ENCODE measurements at regions not wholly inside any gene's neighbourhood (a gene's known extent, or its start where the extent isn't known, plus 50 kb on each side); places are given as distances from the start of the nearest gene placed in this dataset.

DNA sequence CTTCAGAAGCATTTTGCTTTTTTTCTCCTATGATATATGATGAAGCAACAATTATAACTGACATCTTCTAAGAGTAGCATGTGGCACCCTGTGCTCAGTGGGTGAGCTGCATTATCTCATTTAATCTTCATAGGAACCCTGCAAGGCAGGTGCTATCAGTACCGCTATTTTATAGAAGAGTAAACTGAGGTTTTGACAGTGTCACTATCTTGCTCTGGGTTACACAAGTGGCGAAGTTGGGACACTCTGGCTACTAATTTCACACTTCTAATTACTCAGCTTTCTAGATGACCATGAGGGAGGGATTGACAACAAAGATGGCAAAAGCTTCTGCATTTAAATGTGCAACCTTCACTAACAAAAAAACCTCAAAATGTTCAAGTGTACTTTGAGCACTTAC, 76.9 kb upstream of the CAMK2D start:
- no peaks in the 10 kb centered on the region for H3K36me3 ChIP-seq
- TF ChIP-seq, protein P1, sequence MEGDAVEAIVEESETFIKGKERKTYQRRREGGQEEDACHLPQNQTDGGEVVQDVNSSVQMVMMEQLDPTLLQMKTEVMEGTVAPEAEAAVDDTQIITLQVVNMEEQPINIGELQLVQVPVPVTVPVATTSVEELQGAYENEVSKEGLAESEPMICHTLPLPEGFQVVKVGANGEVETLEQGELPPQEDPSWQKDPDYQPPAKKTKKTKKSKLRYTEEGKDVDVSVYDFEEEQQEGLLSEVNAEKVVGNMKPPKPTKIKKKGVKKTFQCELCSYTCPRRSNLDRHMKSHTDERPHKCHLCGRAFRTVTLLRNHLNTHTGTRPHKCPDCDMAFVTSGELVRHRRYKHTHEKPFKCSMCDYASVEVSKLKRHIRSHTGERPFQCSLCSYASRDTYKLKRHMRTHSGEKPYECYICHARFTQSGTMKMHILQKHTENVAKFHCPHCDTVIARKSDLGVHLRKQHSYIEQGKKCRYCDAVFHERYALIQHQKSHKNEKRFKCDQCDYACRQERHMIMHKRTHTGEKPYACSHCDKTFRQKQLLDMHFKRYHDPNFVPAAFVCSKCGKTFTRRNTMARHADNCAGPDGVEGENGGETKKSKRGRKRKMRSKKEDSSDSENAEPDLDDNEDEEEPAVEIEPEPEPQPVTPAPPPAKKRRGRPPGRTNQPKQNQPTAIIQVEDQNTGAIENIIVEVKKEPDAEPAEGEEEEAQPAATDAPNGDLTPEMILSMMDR (IDR thresholded peaks at IDR 0.05; ENCODE audit: low read depth, low read length) = no peak
- no peak for DNase-seq (ENCODE audit: low read depth in 1 of 2, low spot score in 1 of 2)
- H3K4me1 ChIP-seq (ENCODE audit: low read depth) = no peaks in the 10 kb centered on the region
- H3K9me3 ChIP-seq (ENCODE audit: low read depth) = no peaks in the 10 kb centered on the region
- no peak overlapping the region for H3K27ac ChIP-seq
- no peak overlapping the region for H3K4me3 ChIP-seq
- no peaks in the 10 kb centered on the region for H3K27me3 ChIP-seq

DNA sequence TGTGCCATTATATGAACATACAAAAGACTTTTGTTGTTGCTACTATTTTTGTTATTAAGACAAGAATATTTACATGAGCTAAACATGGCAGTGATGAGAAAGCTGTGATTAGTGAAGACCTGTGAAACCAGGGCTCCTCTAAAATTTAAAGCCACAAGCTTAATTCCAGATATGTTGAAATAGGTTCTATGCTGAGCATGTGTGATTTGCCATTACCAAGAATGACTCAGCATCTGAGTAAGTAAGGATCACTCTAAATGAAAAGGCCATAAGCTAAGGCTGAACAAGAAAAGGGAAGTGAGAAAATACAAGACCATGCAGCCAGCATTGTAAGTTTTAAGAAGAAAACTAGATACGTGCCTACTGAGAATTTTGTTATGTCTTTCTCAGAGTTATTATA, 75.9 kb upstream of the CAMK2D start:
- Histone ChIP-seq H3K4me1 (ENCODE audit: low read depth) (no peaks in the 10 kb centered on the region), H3K4me3 (no peak overlapping the region), H3K27ac (no peak overlapping the region), H3K9me3 (ENCODE audit: low read depth) (no peaks in the 10 kb centered on the region), H3K27me3 (no peaks in the 10 kb centered on the region), H3K36me3 (no peaks in the 10 kb centered on the region)
- DNase-seq (ENCODE audit: low read depth in 1 of 2, low spot score in 1 of 2) = peak in 1 of 2 donors; percentile 88
- TF ChIP-seq, protein P1 (IDR thresholded peaks at IDR 0.05; ENCODE audit: low read depth, low read length) = no peak

DNA sequence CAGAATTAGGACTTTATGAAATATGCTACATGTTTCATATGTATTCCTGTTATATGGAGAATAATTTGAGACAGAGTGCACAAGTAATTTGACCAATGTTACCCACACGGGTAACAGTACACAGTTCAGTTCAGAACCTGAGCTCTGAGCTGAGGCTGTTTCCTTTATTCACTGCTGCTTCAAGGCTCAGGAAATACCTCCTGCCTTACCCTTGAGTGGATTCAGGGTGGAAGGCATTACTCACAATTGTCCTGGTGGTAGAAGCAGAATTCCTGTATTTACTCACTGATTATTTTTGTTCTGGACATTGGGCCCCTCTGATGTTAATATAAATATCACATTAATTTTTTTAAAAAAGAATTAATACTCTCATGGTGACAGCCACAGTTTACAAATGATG, 73.5 kb upstream of the CAMK2D start:
- no peaks in the 10 kb centered on the region for H3K4me1 ChIP-seq (ENCODE audit: low read depth)
- TF ChIP-seq, protein P1 (IDR thresholded peaks at IDR 0.05; ENCODE audit: low read depth, low read length) = no peak
- H3K4me3 ChIP-seq = no peak overlapping the region
- H3K27me3 ChIP-seq = no peaks in the 10 kb centered on the region
- no peak overlapping the region for H3K27ac ChIP-seq
- no peaks in the 10 kb centered on the region for H3K9me3 ChIP-seq (ENCODE audit: low read depth)
- peak in 1 of 2 donors; percentile 47 for DNase-seq (ENCODE audit: low read depth in 1 of 2, low spot score in 1 of 2)
- no peaks in the 10 kb centered on the region for H3K36me3 ChIP-seq

DNA sequence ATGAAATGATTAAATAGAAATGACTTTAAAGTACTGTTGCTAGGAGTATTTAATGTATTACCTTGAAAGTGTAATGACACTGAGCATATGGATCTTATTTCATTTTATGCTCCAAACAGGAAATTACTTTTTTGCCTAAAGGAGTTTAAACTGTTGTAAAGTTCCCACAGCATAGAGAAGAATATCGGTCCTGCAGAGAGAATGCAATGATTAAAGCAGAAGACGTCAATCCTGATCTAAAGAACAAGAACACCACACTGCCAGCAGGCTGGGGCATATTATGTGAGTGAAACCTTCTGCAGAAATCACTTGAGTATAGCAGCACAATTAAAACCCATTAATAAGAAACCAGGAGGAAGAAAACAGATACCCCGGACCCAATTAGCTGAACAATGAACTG, 72.8 kb upstream of the CAMK2D start:
- no peak for DNase-seq (ENCODE audit: low read depth in 1 of 2, low spot score in 1 of 2)
- Histone ChIP-seq H3K4me3 (no peak overlapping the region), H3K27ac (no peak overlapping the region), H3K4me1 (ENCODE audit: low read depth) (no peaks in the 10 kb centered on the region), H3K9me3 (ENCODE audit: low read depth) (no peaks in the 10 kb centered on the region), H3K36me3 (no peaks in the 10 kb centered on the region), H3K27me3 (no peaks in the 10 kb centered on the region)
- TF ChIP-seq, protein P1 (IDR thresholded peaks at IDR 0.05; ENCODE audit: low read depth, low read length) = no peak

DNA sequence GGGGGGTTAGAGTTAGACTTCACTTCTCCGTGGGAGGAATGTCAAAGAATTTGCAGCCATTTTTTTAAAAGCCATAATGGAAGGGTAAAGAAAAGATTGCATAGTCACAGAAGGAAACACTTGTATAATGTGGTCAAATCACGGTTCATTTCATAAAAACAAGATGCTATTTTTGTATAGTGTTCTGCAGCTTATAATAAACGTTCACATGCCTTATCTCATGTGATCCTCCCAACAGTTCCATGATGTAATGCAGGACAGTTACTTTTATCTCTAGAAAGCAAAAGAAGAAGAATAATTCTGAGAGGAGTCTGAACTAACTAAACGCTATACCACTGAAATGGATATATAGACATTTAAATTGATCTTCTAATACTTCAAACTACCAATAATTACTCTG, 71.3 kb upstream of the CAMK2D start:
- TF ChIP-seq, protein P1 (IDR thresholded peaks at IDR 0.05; ENCODE audit: low read depth, low read length) = no peak

DNA sequence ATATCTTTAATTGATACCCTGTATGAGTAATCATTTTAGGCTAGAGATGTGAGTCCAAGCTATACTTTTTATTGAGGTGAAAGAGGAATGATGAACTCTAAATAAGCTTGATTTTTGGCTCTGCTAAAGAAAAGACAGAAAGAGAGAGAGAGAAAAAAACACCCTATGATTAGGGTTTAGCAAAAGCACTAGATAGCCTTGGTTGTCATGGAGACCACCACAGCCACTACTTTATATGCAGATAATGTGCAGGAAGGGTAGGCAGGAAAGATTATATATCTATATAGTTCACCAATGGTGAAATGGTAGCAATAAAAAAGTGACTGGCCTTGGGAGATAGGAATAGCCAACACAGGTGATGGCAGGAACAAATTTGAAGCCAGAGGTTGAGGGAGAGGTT, 69.9 kb upstream of the CAMK2D start:
- DNase-seq (ENCODE audit: low read depth in 1 of 2, low spot score in 1 of 2) = no peak
- Histone ChIP-seq H3K9me3 (ENCODE audit: low read depth) (no peaks in the 10 kb centered on the region), H3K36me3 (no peaks in the 10 kb centered on the region)

More for the DNA sequence above, 71.3 kb upstream of the CAMK2D start:
- DNase-seq (ENCODE audit: low read depth in 1 of 2, low spot score in 1 of 2) = no peak
- Histone ChIP-seq H3K4me3 (no peak overlapping the region), H3K9me3 (ENCODE audit: low read depth) (no peaks in the 10 kb centered on the region), H3K27ac (no peak overlapping the region), H3K27me3 (no peaks in the 10 kb centered on the region), H3K36me3 (no peaks in the 10 kb centered on the region), H3K4me1 (ENCODE audit: low read depth) (no peaks in the 10 kb centered on the region)

More for the DNA sequence above, 69.9 kb upstream of the CAMK2D start:
- H3K4me1 ChIP-seq (ENCODE audit: low read depth) = no peaks in the 10 kb centered on the region
- TF ChIP-seq, protein P1 (IDR thresholded peaks at IDR 0.05; ENCODE audit: low read depth, low read length) = no peak
- no peak overlapping the region for H3K4me3 ChIP-seq
- no peak overlapping the region for H3K27ac ChIP-seq
- H3K27me3 ChIP-seq = no peaks in the 10 kb centered on the region

Measured in cardiac muscle cell (in vitro differentiated cells and primary cell).